ENCODE measurements at regions not wholly inside any gene's neighbourhood (a gene's known extent, or its start where the extent isn't known, plus 50 kb on each side); places are given as distances from the start of the nearest gene placed in this dataset.

DNA sequence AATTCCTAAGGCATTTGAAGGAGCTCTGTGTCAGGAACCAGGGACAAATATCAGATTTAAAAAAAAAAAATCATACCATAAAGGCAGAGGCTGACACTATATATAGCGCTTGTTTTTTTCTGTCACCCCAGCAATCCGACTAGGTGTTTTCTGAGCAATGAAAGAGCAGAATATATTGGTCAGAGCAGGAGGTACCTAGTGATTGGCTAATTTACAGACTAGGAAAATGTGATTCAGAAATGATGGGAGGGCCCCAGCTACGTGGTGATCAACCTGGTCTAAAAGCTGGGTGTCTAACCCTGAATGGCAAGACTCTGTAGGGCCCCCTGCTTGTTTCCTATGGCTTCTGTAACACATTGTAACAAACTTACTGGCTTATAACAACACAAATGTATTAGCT is 195.5 kb upstream of the XYLT1 start:
- H2AFZ ChIP-seq (ENCODE audit: low read length), result no peak overlapping the region
- DNase-seq (ENCODE audit: insufficient read length, low spot score, missing footprints), result no peak
- H3K4me2 ChIP-seq (ENCODE audit: insufficient read depth, low read length), result no peak overlapping the region
- H3K4me3 ChIP-seq (ENCODE audit: insufficient read depth, low read length), result no peak overlapping the region
- no peaks in the 10 kb centered on the region for H4K20me1 ChIP-seq (ENCODE audit: insufficient read depth, low read length)
- TF ChIP-seq, protein P1, sequence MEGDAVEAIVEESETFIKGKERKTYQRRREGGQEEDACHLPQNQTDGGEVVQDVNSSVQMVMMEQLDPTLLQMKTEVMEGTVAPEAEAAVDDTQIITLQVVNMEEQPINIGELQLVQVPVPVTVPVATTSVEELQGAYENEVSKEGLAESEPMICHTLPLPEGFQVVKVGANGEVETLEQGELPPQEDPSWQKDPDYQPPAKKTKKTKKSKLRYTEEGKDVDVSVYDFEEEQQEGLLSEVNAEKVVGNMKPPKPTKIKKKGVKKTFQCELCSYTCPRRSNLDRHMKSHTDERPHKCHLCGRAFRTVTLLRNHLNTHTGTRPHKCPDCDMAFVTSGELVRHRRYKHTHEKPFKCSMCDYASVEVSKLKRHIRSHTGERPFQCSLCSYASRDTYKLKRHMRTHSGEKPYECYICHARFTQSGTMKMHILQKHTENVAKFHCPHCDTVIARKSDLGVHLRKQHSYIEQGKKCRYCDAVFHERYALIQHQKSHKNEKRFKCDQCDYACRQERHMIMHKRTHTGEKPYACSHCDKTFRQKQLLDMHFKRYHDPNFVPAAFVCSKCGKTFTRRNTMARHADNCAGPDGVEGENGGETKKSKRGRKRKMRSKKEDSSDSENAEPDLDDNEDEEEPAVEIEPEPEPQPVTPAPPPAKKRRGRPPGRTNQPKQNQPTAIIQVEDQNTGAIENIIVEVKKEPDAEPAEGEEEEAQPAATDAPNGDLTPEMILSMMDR (IDR thresholded peaks at IDR 0.05; ENCODE audit: extremely low read depth, low read depth, low read length), result no peak
- no peak overlapping the region for H3K27ac ChIP-seq (ENCODE audit: low read depth, low read length)
- no peaks in the 10 kb centered on the region for H3K9me3 ChIP-seq (ENCODE audit: low read depth, low read length)
- H3K36me3 ChIP-seq (ENCODE audit: insufficient read depth, low read length), result no peaks in the 10 kb centered on the region
- no peaks in the 10 kb centered on the region for H3K79me2 ChIP-seq (ENCODE audit: insufficient read depth, low read length)
- H3K27me3 ChIP-seq (ENCODE audit: insufficient read depth, low read length), result no peaks in the 10 kb centered on the region
- no peaks in the 10 kb centered on the region for H3K4me1 ChIP-seq (ENCODE audit: insufficient read depth, low read length)

DNA sequence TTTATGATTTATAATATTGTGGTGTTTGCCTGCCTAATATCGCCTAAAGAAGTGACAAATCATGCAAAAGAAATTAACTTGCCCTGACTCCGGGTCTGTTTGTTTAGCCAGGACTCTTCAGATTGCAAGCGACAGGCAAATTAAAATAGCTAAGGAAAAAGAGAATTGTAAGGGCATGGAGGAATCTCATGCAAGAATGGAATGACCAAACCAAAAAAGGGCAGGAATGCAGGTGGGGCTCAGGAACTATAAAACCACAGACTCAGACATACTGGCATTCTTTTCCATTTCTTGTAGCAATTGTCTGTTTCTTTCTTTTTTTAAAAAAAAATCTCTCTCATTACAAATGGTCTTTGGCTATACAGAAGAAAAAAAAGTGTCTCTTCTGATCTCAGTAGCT is 188.1 kb upstream of the XYLT1 start:
- no peaks in the 10 kb centered on the region for H3K79me2 ChIP-seq (ENCODE audit: insufficient read depth, low read length)
- H3K4me2 ChIP-seq (ENCODE audit: insufficient read depth, low read length), result no peak overlapping the region
- no peaks in the 10 kb centered on the region for H3K4me1 ChIP-seq (ENCODE audit: insufficient read depth, low read length)
- no peaks in the 10 kb centered on the region for H3K9me3 ChIP-seq (ENCODE audit: low read depth, low read length)
- DNase-seq (ENCODE audit: insufficient read length, low spot score, missing footprints), result no peak
- no peaks in the 10 kb centered on the region for H4K20me1 ChIP-seq (ENCODE audit: insufficient read depth, low read length)
- peaks cover 4% of the 10 kb centered on the region for H3K27me3 ChIP-seq (ENCODE audit: insufficient read depth, low read length)
- no peaks in the 10 kb centered on the region for H3K36me3 ChIP-seq (ENCODE audit: insufficient read depth, low read length)
- H2AFZ ChIP-seq (ENCODE audit: low read length), result no peak overlapping the region
- no peak overlapping the region for H3K4me3 ChIP-seq (ENCODE audit: insufficient read depth, low read length)
- TF ChIP-seq, protein P1 (IDR thresholded peaks at IDR 0.05; ENCODE audit: extremely low read depth, low read depth, low read length), result no peak
- H3K27ac ChIP-seq (ENCODE audit: low read depth, low read length), result no peak overlapping the region

DNA sequence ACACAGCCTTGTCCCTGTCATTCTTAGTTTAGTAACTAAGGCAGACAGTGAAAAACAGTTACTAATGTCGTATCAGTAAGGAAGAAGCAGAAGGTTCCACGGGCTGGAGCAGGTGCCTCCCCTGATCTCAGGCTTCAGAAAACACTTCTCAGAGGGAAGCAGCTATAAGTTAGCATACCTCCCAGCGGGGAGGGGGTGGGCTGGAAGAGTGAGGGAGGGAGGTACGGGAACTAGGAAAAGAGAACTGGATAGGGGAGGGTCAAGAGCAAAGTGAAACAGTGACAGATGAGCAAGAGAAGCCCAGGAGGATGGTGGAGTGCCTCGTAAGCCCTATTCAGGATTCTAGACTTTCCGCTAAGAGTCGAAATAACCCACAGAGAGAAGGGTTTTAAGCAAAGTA is 186.3 kb upstream of the XYLT1 start:
- no peak overlapping the region for H3K4me2 ChIP-seq (ENCODE audit: insufficient read depth, low read length)
- DNase-seq (ENCODE audit: insufficient read length, low spot score, missing footprints), result no peak
- TF ChIP-seq, protein P1 (IDR thresholded peaks at IDR 0.05; ENCODE audit: extremely low read depth, low read depth, low read length), result no peak
- H3K4me1 ChIP-seq (ENCODE audit: insufficient read depth, low read length), result no peaks in the 10 kb centered on the region
- no peaks in the 10 kb centered on the region for H3K9me3 ChIP-seq (ENCODE audit: low read depth, low read length)
- no peak overlapping the region for H3K27ac ChIP-seq (ENCODE audit: low read depth, low read length)
- no peaks in the 10 kb centered on the region for H4K20me1 ChIP-seq (ENCODE audit: insufficient read depth, low read length)
- no peaks in the 10 kb centered on the region for H3K36me3 ChIP-seq (ENCODE audit: insufficient read depth, low read length)
- H3K27me3 ChIP-seq (ENCODE audit: insufficient read depth, low read length), result peaks cover 4% of the 10 kb centered on the region
- H3K79me2 ChIP-seq (ENCODE audit: insufficient read depth, low read length), result no peaks in the 10 kb centered on the region
- H2AFZ ChIP-seq (ENCODE audit: low read length), result no peak overlapping the region
- H3K4me3 ChIP-seq (ENCODE audit: insufficient read depth, low read length), result no peak overlapping the region

DNA sequence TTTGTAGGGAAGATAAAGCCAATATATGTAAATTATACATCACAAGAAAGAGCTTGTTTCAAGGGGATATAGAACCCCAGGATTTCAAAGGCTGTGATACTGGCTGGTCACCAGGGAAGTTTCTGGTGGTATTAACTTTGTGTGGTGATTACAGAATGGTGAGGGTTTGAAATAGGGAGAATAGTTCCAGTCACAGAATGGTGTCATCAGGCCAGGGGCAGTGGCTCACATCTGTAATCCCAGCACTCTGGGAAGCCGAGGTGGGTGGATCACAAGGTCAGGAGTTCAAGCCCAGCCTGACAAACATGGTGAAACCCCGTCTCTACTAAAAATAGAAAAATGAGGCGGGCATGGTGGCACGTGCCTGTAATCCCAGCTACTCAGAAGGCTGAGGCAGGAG is 183.8 kb upstream of the XYLT1 start:
- Histone ChIP-seq H3K4me1 (ENCODE audit: insufficient read depth, low read length) (no peaks in the 10 kb centered on the region), H2AFZ (ENCODE audit: low read length) (no peak overlapping the region), H3K27me3 (ENCODE audit: insufficient read depth, low read length) (peaks cover 4% of the 10 kb centered on the region), H3K27ac (ENCODE audit: low read depth, low read length) (no peak overlapping the region), H3K4me3 (ENCODE audit: insufficient read depth, low read length) (no peak overlapping the region), H3K36me3 (ENCODE audit: insufficient read depth, low read length) (no peaks in the 10 kb centered on the region), H3K4me2 (ENCODE audit: insufficient read depth, low read length) (no peak overlapping the region), H4K20me1 (ENCODE audit: insufficient read depth, low read length) (no peaks in the 10 kb centered on the region), H3K79me2 (ENCODE audit: insufficient read depth, low read length) (no peaks in the 10 kb centered on the region), H3K9me3 (ENCODE audit: low read depth, low read length) (no peaks in the 10 kb centered on the region)
- TF ChIP-seq, protein P1 (IDR thresholded peaks at IDR 0.05; ENCODE audit: extremely low read depth, low read depth, low read length), result no peak
- no peak for DNase-seq (ENCODE audit: insufficient read length, low spot score, missing footprints)

Data from osteoblast (primary cell).